GM23248 (cell line): ENCODE measurements at regions not wholly inside any gene's neighbourhood (a gene's known extent, or its start where the extent isn't known, plus 50 kb on each side); places are given as distances from the start of the nearest gene placed in this dataset.

Source experiments
- DNase-seq: peaks from one replicate; pipeline ENCODE4 v3.0.0-alpha.2; 2015
- H2AFZ ChIP-seq: fragments of 200-600 bp; sonication (generic); 2 replicates; pipeline ENCODE4 v1.6.1; 2016; ENCODE audit warnings: antibody characterized with exemption
- H3F3A ChIP-seq: fragments of 200-600 bp; sonication (generic); 2 replicates; pipeline ENCODE4 v1.6.1; 2016; ENCODE audit warnings: mild to moderate bottlenecking, antibody characterized with exemption, mixed run types; ENCODE audit not compliant: insufficient read depth
- H3K27ac ChIP-seq: fragments of 200-600 bp; sonication (generic); 2 replicates; pipeline ENCODE4 v1.5.1; 2016; ENCODE audit warnings: mild to moderate bottlenecking
- H3K27me3 ChIP-seq: fragments of 200-600 bp; sonication (generic); replicated peaks from 2 replicates; pipeline ENCODE4 v1.6.1; 2016; ENCODE audit warnings: mild to moderate bottlenecking; ENCODE audit not compliant: insufficient read depth
- H3K36me3 ChIP-seq: fragments of 200-600 bp; sonication (generic); 2 replicates; pipeline ENCODE4 v1.6.1; 2016; ENCODE audit warnings: low read depth, mild to moderate bottlenecking
- H3K4me1 ChIP-seq: fragments of 200-600 bp; sonication (generic); 2 replicates; pipeline ENCODE4 v1.6.1; 2016; ENCODE audit warnings: mild to moderate bottlenecking; ENCODE audit not compliant: insufficient read depth
- H3K4me2 ChIP-seq: fragments of 200-600 bp; sonication (generic); one replicate; pipeline ENCODE4 v1.6.1; 2016; ENCODE audit warnings: mild to moderate bottlenecking; ENCODE audit not compliant: unreplicated experiment
- H3K4me3 ChIP-seq: fragments of 200-600 bp; sonication (generic); 2 replicates; pipeline ENCODE4 v1.5.1; 2016; ENCODE audit warnings: mild to moderate bottlenecking
- H3K79me2 ChIP-seq: fragments of 200-600 bp; sonication (generic); 2 replicates; pipeline ENCODE4 v1.6.1; 2016; ENCODE audit warnings: mild to moderate bottlenecking; ENCODE audit not compliant: insufficient read depth
- H3K9ac ChIP-seq: fragments of 200-600 bp; sonication (generic); 2 replicates; pipeline ENCODE4 v1.6.1; 2016; ENCODE audit warnings: mild to moderate bottlenecking
- H3K9me2 ChIP-seq: fragments of 200-600 bp; sonication (generic); 2 replicates; pipeline ENCODE4 v1.6.1; 2016; ENCODE audit warnings: mixed run types, mild to moderate bottlenecking, moderate library complexity; ENCODE audit not compliant: insufficient read depth
- H3K9me3 ChIP-seq: fragments of 200-600 bp; sonication (generic); one replicate; pipeline ENCODE4 v1.6.1; 2017; ENCODE audit warnings: low read depth
- H4K20me1 ChIP-seq: fragments of 200-600 bp; sonication (generic); 2 replicates; pipeline ENCODE4 v1.6.0; 2016; ENCODE audit not compliant: insufficient read depth
- EZH2 ChIP-seq: fragments of 200-600 bp; sonication (generic); IDR thresholded peaks from 2 replicates; pipeline ENCODE4 v1.6.1; 2018; ENCODE audit warnings: antibody characterized with exemption, mild to moderate bottlenecking; ENCODE audit not compliant: insufficient read depth, poor library complexity, severe bottlenecking
- EZH2phosphoT487 ChIP-seq: fragments of 200-600 bp; sonication (generic); IDR thresholded peaks from 2 replicates; pipeline ENCODE4 v1.6.1; 2018; ENCODE audit warnings: antibody characterized with exemption, moderate library complexity, mild to moderate bottlenecking, low read depth; ENCODE audit not compliant: insufficient read depth
- whole genome bisulfite sequencing, 2 experiments: methylation state at CpG; one replicate each; pipeline ENCODE4 v1.1.6; 2015 to 2017; ENCODE audit warnings: low lambda C conversion rate in 2 of 2, low coverage in 1 of 2; ENCODE audit errors: missing lambda C conversion rate in 2 of 2; 5-methylcytosine and 5-hydroxymethylcytosine counted together
- in situ Hi-C: fragments of 300-500 bp; cut with MboI; formaldehyde crosslinking; loops from 2 replicates; pipeline ENCODE4 v1.15.0; 2020

- Histone ChIP-seq H3K4me3 (no peak overlapping the region), H2AFZ (peak overlapping the region; percentile 32), H3F3A (peaks cover 9% of the 10 kb centered on the region; the same call in 1 of the 2 replicates), H3K79me2 (no peaks in the 10 kb centered on the region), H3K9ac (no peak overlapping the region), H3K9me2 (no peaks in the 10 kb centered on the region), H3K27me3 (no peaks in the 10 kb centered on the region), H4K20me1 (no peaks in the 10 kb centered on the region), H3K36me3 (no peaks in the 10 kb centered on the region), H3K27ac (no peak overlapping the region), H3K4me1 (peaks cover 22% of the 10 kb centered on the region), H3K9me3 (no peaks in the 10 kb centered on the region), H3K4me2 (no peak overlapping the region)
- DNase-seq, result peak; percentile 41
- in situ Hi-C loops, result no loop called here
- TF ChIP-seq EZH2phosphoT487 (no peak), EZH2 (no peak)
Measured at GRCh38 chr18:28963481-28963880, 786.6 kb upstream of the CDH2 start.

- Histone ChIP-seq H3K9me2 (no peaks in the 10 kb centered on the region), H3K4me2 (no peak overlapping the region), H2AFZ (no peak overlapping the region), H3K79me2 (no peaks in the 10 kb centered on the region), H3K4me3 (no peak overlapping the region), H3K4me1 (peaks cover 22% of the 10 kb centered on the region), H3F3A (peaks cover 9% of the 10 kb centered on the region; the same call in 1 of the 2 replicates), H4K20me1 (no peaks in the 10 kb centered on the region), H3K9ac (no peak overlapping the region), H3K27me3 (no peaks in the 10 kb centered on the region), H3K27ac (no peak overlapping the region), H3K9me3 (no peaks in the 10 kb centered on the region), H3K36me3 (no peaks in the 10 kb centered on the region)
- WGBS, 2 experiments, result 80 to 85% methylated on average over 8 of the region's 8 CpGs
- DNase-seq, result peak; percentile 41
- in situ Hi-C loops, result no loop called here
- TF ChIP-seq EZH2, result no peak
- no peak for TF ChIP-seq EZH2phosphoT487
Measured at GRCh38 chr18:28961669-28962228, 784.8 kb upstream of the CDH2 start.

GRCh38 chr18:28960146-28960545 lies 783.2 kb upstream of the CDH2 start:
- 50 to 66% methylated on average over 2 of the region's 2 CpGs for WGBS, 2 experiments
- peak; percentile 29 for DNase-seq
- peaks cover 22% of the 10 kb centered on the region for H3K4me1 ChIP-seq
- no peaks in the 10 kb centered on the region for H3K9me2 ChIP-seq
- TF ChIP-seq EZH2phosphoT487 (no peak), EZH2 (no peak)
- H3K27me3 ChIP-seq, result no peaks in the 10 kb centered on the region
- in situ Hi-C loops, result no loop called here
- H3K9me3 ChIP-seq, result no peaks in the 10 kb centered on the region
- no peaks in the 10 kb centered on the region for H4K20me1 ChIP-seq
- H3F3A ChIP-seq, result peaks cover 9% of the 10 kb centered on the region; the same call in 1 of the 2 replicates
- H3K4me2 ChIP-seq, result no peak overlapping the region
- H3K27ac ChIP-seq, result no peak overlapping the region
- no peaks in the 10 kb centered on the region for H3K79me2 ChIP-seq
- H2AFZ ChIP-seq, result 0 out of 2 replicates have a peak overlapping the region, but pooled peaks have one; percentile 23
- H3K9ac ChIP-seq, result no peak overlapping the region
- no peak overlapping the region for H3K4me3 ChIP-seq
- H3K36me3 ChIP-seq, result no peaks in the 10 kb centered on the region

- DNase-seq, result no peak
- no peaks in the 10 kb centered on the region for H3K79me2 ChIP-seq
- H3F3A ChIP-seq, result no peaks in the 10 kb centered on the region
- no peaks in the 10 kb centered on the region for H3K9me3 ChIP-seq
- H3K4me2 ChIP-seq, result no peak overlapping the region
- H3K9ac ChIP-seq, result no peak overlapping the region
- in situ Hi-C loops, result no loop called here
- H2AFZ ChIP-seq, result no peak overlapping the region
- no peaks in the 10 kb centered on the region for H3K27me3 ChIP-seq
- H3K4me3 ChIP-seq, result no peak overlapping the region
- no peaks in the 10 kb centered on the region for H3K36me3 ChIP-seq
- no peak for TF ChIP-seq EZH2phosphoT487
- no peaks in the 10 kb centered on the region for H3K4me1 ChIP-seq
- no peaks in the 10 kb centered on the region for H3K9me2 ChIP-seq
- no peak overlapping the region for H3K27ac ChIP-seq
- H4K20me1 ChIP-seq, result no peaks in the 10 kb centered on the region
Measured at GRCh38 chr18:28952339-28952738, 775.4 kb upstream of the CDH2 start.

- Histone ChIP-seq H3K27ac (no peak overlapping the region), H3K9me2 (no peaks in the 10 kb centered on the region), H3K4me1 (no peaks in the 10 kb centered on the region), H3K9me3 (no peaks in the 10 kb centered on the region), H3K79me2 (no peaks in the 10 kb centered on the region), H3K36me3 (no peaks in the 10 kb centered on the region), H3K27me3 (no peaks in the 10 kb centered on the region), H3K4me3 (no peak overlapping the region), H3K4me2 (no peak overlapping the region), H4K20me1 (no peaks in the 10 kb centered on the region), H3K9ac (no peak overlapping the region), H3F3A (no peaks in the 10 kb centered on the region), H2AFZ (no peak overlapping the region)
- 67 to 70% methylated on average over 1 of the region's 1 CpG for WGBS, 2 experiments
- in situ Hi-C loops, result no loop called here
- TF ChIP-seq EZH2, result no peak
- no peak for TF ChIP-seq EZH2phosphoT487
- no peak for DNase-seq
Measured at GRCh38 chr18:28947900-28948299, 771.0 kb upstream of the CDH2 start.
